ENCODE measurements at regions not wholly inside any gene's neighbourhood (a gene's known extent, or its start where the extent isn't known, plus 50 kb on each side); places are given as distances from the start of the nearest gene placed in this dataset.
"Not testable (repeated sequence)": the region's sequence is repeated elsewhere in the genome, so short reads cannot be mapped to it uniquely, and the experiment has no call there.

- no peak for DNase-seq (ENCODE audit: low read depth in 4 of 4, low spot score in 1 of 4)
These were observed 321.5 kb upstream of the HNRNPA3 start for GRCh38 chr2:176891105-176891504.

GRCh38 chr2:176891857-176892256 lies 320.7 kb upstream of the HNRNPA3 start:
- no peak for DNase-seq (ENCODE audit: low read depth in 4 of 4, low spot score in 1 of 4)

- DNase-seq (ENCODE audit: low read depth in 4 of 4, low spot score in 1 of 4): no peak
These were observed 319.8 kb upstream of the HNRNPA3 start for GRCh38 chr2:176892676-176893226.

- no peak for DNase-seq (ENCODE audit: low read depth in 4 of 4, low spot score in 1 of 4)
These were observed 317.4 kb upstream of the HNRNPA3 start for GRCh38 chr2:176895158-176895557.

GRCh38 chr2:176902454-176902853 lies 310.1 kb upstream of the HNRNPA3 start:
- no peak for DNase-seq (ENCODE audit: low read depth in 4 of 4, low spot score in 1 of 4)

- DNase-seq (ENCODE audit: low read depth in 4 of 4, low spot score in 1 of 4): not testable (repeated sequence)
These were observed 308.5 kb upstream of the HNRNPA3 start for GRCh38 chr2:176904053-176904452.

GRCh38 chr2:176907341-176907740 lies 305.3 kb upstream of the HNRNPA3 start:
- no peak for DNase-seq (ENCODE audit: low read depth in 4 of 4, low spot score in 1 of 4)

GRCh38 chr2:176910828-176911227 lies 301.8 kb upstream of the HNRNPA3 start:
- no peak for DNase-seq (ENCODE audit: low read depth in 4 of 4, low spot score in 1 of 4)

GRCh38 chr2:176913955-176914354 lies 298.6 kb upstream of the HNRNPA3 start:
- no peak for DNase-seq (ENCODE audit: low read depth in 4 of 4, low spot score in 1 of 4)

GRCh38 chr2:176914371-176914770 lies 298.2 kb upstream of the HNRNPA3 start:
- DNase-seq (ENCODE audit: low read depth in 4 of 4, low spot score in 1 of 4): no peak

GRCh38 chr2:176922545-176922944 lies 290.0 kb upstream of the HNRNPA3 start:
- DNase-seq (ENCODE audit: low read depth in 4 of 4, low spot score in 1 of 4): not testable (repeated sequence)

GRCh38 chr2:176923205-176923604 lies 289.4 kb upstream of the HNRNPA3 start:
- no peak for DNase-seq (ENCODE audit: low read depth in 4 of 4, low spot score in 1 of 4)

- no peak for DNase-seq (ENCODE audit: low read depth in 4 of 4, low spot score in 1 of 4)
These were observed 287.6 kb upstream of the HNRNPA3 start for GRCh38 chr2:176924909-176925534.

- DNase-seq (ENCODE audit: low read depth in 4 of 4, low spot score in 1 of 4): no peak
These were observed 286.1 kb upstream of the HNRNPA3 start for GRCh38 chr2:176926453-176926852.

GRCh38 chr2:176929387-176929786 lies 283.2 kb upstream of the HNRNPA3 start:
- DNase-seq (ENCODE audit: low read depth in 4 of 4, low spot score in 1 of 4): not testable (repeated sequence)

- DNase-seq (ENCODE audit: low read depth in 4 of 4, low spot score in 1 of 4): peak in 1 of 4 experiments; percentile 2
These were observed 280.7 kb upstream of the HNRNPA3 start for GRCh38 chr2:176931588-176932563.

- no peak for DNase-seq (ENCODE audit: low read depth in 4 of 4, low spot score in 1 of 4)
These were observed 278.5 kb upstream of the HNRNPA3 start for GRCh38 chr2:176934131-176934530.

GRCh38 chr2:176934869-176935415 lies 277.7 kb upstream of the HNRNPA3 start:
- no peak for DNase-seq (ENCODE audit: low read depth in 4 of 4, low spot score in 1 of 4)

GRCh38 chr2:176935543-176936102 lies 277.0 kb upstream of the HNRNPA3 start:
- no peak for DNase-seq (ENCODE audit: low read depth in 4 of 4, low spot score in 1 of 4)

GRCh38 chr2:176936410-176936809 lies 276.2 kb upstream of the HNRNPA3 start:
- no peak for DNase-seq (ENCODE audit: low read depth in 4 of 4, low spot score in 1 of 4)

GRCh38 chr2:176944998-176945397 lies 267.6 kb upstream of the HNRNPA3 start:
- DNase-seq (ENCODE audit: low read depth in 4 of 4, low spot score in 1 of 4): no peak

Measured in stimulated activated CD4-positive, alpha-beta T cell treated with anti-CD3 and anti-CD28 coated beads, Interleukin-1b, Interleukin-23, amount 100 ng/mL, for 24 hours (primary cell).